ENCODE measurements at regions not wholly inside any gene's neighbourhood (a gene's known extent, or its start where the extent isn't known, plus 50 kb on each side); places are given as distances from the start of the nearest gene placed in this dataset.

DNA sequence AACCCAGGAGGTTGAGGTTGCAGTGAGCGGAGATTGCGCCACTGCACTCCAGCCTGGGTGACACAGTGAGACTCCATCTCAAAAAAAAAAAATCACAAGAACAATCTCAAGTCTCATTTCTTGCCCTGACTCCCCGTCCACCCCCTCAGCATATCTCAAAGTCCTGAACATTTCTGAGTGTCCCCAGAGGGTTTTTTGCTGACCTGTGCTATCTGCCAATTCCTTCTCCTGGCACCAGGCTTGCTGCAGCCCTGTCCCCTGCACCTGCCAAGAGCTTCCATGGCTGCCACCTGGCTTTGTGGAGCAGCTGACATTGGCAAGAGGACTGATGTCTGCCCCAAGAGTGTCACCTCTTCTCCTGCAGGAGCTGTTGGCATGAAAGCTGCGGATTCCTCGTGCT lies 54.9 kb upstream of the PTPRT start:
- DNase-seq = no peak

DNA sequence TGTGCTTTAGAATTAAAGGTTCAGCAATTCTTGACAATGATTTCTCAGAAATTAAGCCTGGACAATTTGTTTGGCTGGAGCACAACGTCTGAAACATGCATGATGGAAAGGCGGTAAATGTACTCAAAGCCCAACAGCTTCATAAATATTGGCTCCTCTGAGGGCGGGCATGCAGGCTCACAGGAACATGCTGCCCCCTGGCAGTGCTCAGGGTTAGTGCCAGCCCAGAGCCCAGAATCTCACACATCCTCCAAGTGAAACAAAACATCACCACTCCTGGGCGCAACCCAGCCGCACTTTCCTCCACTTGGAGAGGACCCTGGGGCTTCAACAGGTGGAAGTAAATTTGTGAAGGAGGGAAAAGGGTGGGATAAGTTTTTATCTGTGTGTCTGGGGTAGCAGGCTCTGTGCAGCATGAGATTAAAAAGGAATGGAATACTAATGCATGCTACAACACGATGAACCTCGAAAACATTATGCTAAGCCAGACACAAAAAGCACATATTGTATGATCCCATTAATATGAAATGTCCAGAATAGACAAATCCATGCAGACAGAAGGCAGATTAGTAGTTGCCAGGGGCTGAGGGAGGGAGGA lies 54.1 kb upstream of the PTPRT start:
- peak in 34 of 51 donors; percentile 2 to 52 (median 22) for DNase-seq

DNA sequence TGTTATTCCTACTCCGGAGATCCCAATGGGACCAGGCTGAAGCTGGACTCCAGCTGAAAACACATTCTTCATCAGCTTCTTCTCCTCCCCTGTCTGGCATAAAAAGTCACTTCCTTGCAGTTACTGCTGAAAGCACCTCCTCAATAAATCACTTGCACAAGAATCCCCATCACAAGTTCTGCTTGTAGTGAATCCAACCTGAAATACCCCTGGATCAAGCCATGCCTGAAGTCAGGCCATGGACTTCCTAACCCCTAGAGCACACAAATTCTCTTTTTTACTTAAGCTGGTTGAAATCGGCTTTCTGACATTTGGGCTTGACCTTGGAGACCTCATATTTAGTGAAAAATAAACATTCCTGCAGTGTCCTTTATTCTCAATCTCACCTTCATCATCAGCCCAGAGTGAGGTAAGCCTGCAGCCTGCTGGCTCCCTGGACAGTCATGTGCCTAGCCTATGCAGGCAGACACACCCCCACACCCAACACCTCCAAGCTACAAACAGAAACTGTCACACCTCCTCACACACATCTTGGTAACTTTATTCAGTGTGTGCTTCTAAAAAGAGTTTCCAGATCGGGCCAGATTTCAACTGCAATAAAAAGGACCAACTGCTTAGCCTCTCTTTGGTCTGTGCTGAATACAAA lies 51.5 kb upstream of the PTPRT start:
- DNase-seq = peak in 1 of 51 donors; percentile 18
